Nephron progenitor cell (in vitro differentiated cells): ENCODE measurements at regions not wholly inside any gene's neighbourhood (a gene's known extent, or its start where the extent isn't known, plus 50 kb on each side); places are given as distances from the start of the nearest gene placed in this dataset.
"Not testable (repeated sequence)": the region's sequence is repeated elsewhere in the genome, so short reads cannot be mapped to it uniquely, and the experiment has no call there.

ENCODE experiments used
- DNase-seq: peaks from one replicate; pipeline ENCODE4 v3.0.0; 2021
- H3K27ac Mint-ChIP-seq: 2 replicates; pipeline ENCODE4 v1.8.0; 2021; ENCODE audit warnings: mild to moderate bottlenecking, moderate library complexity, mixed read lengths
- H3K27me3 Mint-ChIP-seq: 2 replicates; pipeline ENCODE4 v1.8.0; 2021; ENCODE audit warnings: mild to moderate bottlenecking, low read depth, mixed read lengths; ENCODE audit not compliant: poor library complexity
- H3K36me3 Mint-ChIP-seq: 2 replicates; pipeline ENCODE4 v1.8.0; 2021; ENCODE audit warnings: low read depth, mixed read lengths
- H3K4me1 Mint-ChIP-seq: 2 replicates; pipeline ENCODE4 v1.8.0; 2021; ENCODE audit warnings: mixed read lengths
- H3K4me3 Mint-ChIP-seq: 2 replicates; pipeline ENCODE4 v1.8.0; 2021; ENCODE audit warnings: mild to moderate bottlenecking, moderate library complexity, mixed read lengths
- H3K9me3 Mint-ChIP-seq: 2 replicates; pipeline ENCODE4 v1.8.0; 2021; ENCODE audit warnings: mild to moderate bottlenecking, moderate library complexity, mixed read lengths

GRCh38 chr7:76897007-76897406 is 135.2 kb downstream of the SPDYE17 start:
- H3K36me3 Mint-ChIP-seq, H3K9me3 Mint-ChIP-seq, H3K27ac Mint-ChIP-seq, H3K4me3 Mint-ChIP-seq, H3K4me1 Mint-ChIP-seq, DNase-seq, H3K27me3 Mint-ChIP-seq: not testable (repeated sequence)

DNA sequence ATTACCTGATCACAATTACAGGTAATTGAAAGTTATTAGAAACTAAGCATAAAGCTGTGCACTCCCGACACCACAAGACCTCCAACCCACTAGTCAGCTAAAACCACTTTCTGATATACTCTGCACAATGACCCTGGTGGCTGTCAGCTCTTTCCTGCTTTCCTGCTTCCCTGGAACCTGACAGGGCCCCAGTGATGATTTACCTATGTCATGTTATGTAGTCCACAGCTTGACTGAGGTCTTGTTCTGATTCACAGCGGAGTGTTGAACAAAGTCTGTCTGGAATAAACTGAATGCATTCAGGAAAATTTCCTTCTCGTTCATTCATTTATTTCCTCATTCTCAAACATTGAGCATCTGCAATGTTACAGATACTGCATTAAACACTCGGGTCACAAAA is 136.5 kb downstream of the SPDYE17 start:
- not testable (repeated sequence) for H3K9me3 Mint-ChIP-seq, H3K27me3 Mint-ChIP-seq, H3K27ac Mint-ChIP-seq, H3K36me3 Mint-ChIP-seq, H3K4me1 Mint-ChIP-seq, H3K4me3 Mint-ChIP-seq, DNase-seq

DNA sequence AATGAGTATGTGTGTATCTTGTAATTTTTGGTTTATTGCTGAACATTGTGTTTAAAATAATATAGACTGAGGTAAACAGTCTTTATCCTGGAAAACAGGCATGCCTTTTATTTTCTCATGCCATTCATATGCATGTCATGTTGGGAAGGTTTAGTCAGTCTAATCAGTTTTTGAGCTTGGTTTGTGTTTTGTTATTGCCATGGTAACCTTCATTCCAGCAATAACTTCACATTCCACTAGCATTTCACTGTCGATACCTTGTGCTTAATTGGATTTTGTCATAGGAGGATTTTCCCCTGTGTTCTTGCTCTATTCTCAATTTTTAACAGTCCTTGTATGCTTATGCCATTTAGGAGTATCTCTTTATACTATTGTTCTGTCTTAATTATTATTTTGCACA is 140.4 kb downstream of the SPDYE17 start:
- H3K4me3 Mint-ChIP-seq, H3K27ac Mint-ChIP-seq, H3K36me3 Mint-ChIP-seq, H3K9me3 Mint-ChIP-seq, DNase-seq, H3K4me1 Mint-ChIP-seq, H3K27me3 Mint-ChIP-seq: not testable (repeated sequence)

- not testable (repeated sequence) for H3K27ac Mint-ChIP-seq, H3K4me3 Mint-ChIP-seq, H3K4me1 Mint-ChIP-seq, H3K9me3 Mint-ChIP-seq, H3K27me3 Mint-ChIP-seq, H3K36me3 Mint-ChIP-seq, DNase-seq
Observed at GRCh38 chr7:76879733-76880288, 152.3 kb downstream of the SPDYE17 start.

- H3K36me3 Mint-ChIP-seq, H3K4me1 Mint-ChIP-seq, H3K27ac Mint-ChIP-seq, H3K9me3 Mint-ChIP-seq, H3K4me3 Mint-ChIP-seq, H3K27me3 Mint-ChIP-seq, DNase-seq: not testable (repeated sequence)
Observed at GRCh38 chr7:76875760-76876159, 156.4 kb downstream of the SPDYE17 start.

DNA sequence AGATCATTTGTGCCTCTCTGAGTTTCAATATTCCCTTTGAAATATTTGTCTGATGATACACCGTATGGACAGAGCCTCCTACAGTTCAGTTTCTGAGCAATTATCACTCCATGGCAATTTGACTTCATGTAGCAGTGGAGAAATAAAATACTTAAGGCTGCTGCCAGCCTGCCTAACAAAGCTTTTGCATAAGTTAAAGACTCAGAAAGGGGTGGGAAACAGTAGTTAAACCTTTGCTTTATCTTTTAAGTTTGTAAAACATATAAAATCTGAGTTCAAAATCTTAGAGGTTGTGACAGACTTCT is 161.7 kb downstream of the SPDYE17 start:
- not testable (repeated sequence) for H3K36me3 Mint-ChIP-seq, H3K9me3 Mint-ChIP-seq, H3K27ac Mint-ChIP-seq, H3K4me1 Mint-ChIP-seq, H3K27me3 Mint-ChIP-seq, DNase-seq, H3K4me3 Mint-ChIP-seq

DNA sequence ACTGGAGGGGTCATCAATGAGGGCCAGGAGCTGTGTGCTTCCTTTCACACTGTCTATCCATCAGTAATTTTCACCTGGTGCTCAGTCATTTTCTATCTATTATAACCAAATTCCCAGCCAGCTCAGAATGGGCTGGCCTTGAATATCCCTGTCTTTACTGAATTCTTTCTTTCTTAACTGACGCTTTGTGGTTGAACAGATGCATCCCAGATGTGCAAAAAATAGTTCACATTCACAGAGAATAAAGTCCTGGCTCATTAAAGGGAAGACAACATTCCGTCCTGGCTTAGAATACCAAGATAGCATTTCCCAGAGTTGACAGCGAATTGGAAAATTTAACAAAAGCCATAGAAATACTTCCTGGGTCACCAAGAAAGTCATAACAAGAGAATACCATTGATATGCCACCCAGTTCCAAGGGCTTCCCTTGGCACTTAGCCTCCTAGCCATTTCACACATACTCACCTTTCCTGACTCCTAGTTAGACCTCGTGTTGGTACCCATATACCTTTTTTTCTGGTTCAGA is 164.7 kb downstream of the SPDYE17 start:
- not testable (repeated sequence) for H3K27ac Mint-ChIP-seq, H3K36me3 Mint-ChIP-seq, DNase-seq, H3K4me1 Mint-ChIP-seq, H3K4me3 Mint-ChIP-seq, H3K27me3 Mint-ChIP-seq, H3K9me3 Mint-ChIP-seq

DNA sequence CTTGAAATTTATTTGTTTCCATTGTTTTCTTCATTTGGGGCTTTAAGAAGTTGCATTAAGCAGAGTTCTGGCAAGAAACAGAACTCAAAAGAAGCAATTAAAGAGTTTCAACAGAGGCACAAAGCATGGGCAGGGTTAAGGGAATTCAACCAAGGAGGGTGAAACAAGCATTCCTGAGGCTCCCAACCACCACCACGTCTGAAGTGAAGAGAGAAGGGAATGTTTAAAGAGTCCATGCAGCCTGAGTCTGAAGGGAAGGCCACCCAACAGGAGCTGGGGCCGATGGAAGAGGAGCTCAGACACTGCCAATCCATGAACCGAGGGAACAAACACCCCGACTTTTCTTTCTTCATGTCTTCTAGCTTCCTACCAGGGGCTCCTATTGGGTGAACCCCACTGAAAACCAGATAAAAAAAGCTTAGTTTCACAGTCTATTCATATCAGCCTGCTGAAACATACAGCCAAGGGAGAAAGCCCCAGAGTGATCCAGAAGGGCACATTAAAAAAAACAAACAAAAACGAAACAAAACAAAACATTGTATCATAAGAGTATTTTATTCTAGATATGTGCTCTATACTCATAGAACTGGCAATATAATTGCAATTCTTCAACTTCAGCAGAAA is 168.9 kb downstream of the SPDYE17 start:
- H3K36me3 Mint-ChIP-seq, H3K27me3 Mint-ChIP-seq, H3K9me3 Mint-ChIP-seq, DNase-seq, H3K27ac Mint-ChIP-seq, H3K4me3 Mint-ChIP-seq: not testable (repeated sequence)
- H3K4me1 Mint-ChIP-seq: peaks cover 20% of the 10 kb centered on the region

DNA sequence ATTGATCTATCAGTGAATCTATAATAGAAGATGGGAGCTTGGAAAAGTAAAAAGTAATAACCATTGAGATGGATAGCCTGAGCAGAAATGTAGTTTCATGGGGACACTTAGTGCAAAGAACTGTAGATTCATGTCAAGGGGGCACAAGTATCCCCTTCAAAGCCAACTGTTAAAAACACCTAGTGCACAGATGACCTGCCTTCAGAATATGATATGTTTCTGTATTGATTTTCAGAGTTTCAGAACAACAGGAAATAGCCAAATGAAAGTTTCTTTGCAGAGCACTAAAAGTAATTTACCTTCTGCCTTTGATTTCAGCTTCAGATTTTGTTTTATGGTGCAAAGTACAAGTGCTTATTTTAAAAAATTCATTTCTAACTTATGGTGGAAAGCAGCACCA is 169.9 kb downstream of the SPDYE17 start:
- not testable (repeated sequence) for H3K36me3 Mint-ChIP-seq, H3K27me3 Mint-ChIP-seq, H3K9me3 Mint-ChIP-seq, H3K4me3 Mint-ChIP-seq, H3K27ac Mint-ChIP-seq, DNase-seq
- peaks cover 20% of the 10 kb centered on the region for H3K4me1 Mint-ChIP-seq

DNA sequence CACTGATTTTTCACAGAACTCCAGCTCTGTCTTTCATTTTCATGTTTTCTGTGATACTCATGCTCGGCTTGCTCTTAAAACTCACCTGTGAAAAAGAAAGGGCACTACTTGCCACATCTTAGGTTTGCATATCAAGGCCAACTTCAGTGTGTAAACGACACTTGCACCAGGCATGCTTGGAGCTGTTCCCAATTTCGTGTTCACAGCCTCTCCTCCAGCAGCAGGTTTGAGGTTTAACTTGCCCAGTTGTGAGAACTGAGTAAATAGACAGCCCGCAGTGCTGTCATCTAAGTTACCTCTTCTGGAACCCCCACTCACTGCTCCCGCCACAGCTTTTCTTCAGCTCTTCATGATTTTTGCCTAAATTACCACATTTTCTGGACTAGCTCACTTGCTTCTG is 172.2 kb downstream of the SPDYE17 start:
- not testable (repeated sequence) for H3K27ac Mint-ChIP-seq, H3K27me3 Mint-ChIP-seq, DNase-seq, H3K9me3 Mint-ChIP-seq, H3K4me3 Mint-ChIP-seq, H3K36me3 Mint-ChIP-seq
- peaks cover 20% of the 10 kb centered on the region for H3K4me1 Mint-ChIP-seq

DNA sequence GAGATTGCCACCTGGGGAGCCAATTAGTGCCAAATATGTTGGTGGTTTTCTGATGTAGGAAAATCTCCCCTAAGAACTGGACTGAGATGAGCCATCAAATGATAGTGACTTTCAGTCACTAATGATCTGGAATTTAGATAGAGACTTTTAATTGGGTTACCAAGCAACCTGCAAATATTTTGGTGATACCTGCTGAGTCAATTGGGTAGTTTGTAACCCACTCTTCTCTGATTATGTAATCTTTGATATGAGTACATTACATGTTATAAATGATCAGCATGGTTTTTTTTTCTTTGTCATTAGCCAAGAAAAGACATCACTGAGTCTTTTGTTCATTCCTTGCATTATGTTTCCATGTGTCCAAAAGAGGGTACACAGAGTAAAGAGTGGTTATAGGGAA is 177.5 kb downstream of the SPDYE17 start:
- not testable (repeated sequence) for H3K9me3 Mint-ChIP-seq, H3K4me1 Mint-ChIP-seq, H3K27me3 Mint-ChIP-seq, DNase-seq, H3K4me3 Mint-ChIP-seq, H3K36me3 Mint-ChIP-seq, H3K27ac Mint-ChIP-seq

DNA sequence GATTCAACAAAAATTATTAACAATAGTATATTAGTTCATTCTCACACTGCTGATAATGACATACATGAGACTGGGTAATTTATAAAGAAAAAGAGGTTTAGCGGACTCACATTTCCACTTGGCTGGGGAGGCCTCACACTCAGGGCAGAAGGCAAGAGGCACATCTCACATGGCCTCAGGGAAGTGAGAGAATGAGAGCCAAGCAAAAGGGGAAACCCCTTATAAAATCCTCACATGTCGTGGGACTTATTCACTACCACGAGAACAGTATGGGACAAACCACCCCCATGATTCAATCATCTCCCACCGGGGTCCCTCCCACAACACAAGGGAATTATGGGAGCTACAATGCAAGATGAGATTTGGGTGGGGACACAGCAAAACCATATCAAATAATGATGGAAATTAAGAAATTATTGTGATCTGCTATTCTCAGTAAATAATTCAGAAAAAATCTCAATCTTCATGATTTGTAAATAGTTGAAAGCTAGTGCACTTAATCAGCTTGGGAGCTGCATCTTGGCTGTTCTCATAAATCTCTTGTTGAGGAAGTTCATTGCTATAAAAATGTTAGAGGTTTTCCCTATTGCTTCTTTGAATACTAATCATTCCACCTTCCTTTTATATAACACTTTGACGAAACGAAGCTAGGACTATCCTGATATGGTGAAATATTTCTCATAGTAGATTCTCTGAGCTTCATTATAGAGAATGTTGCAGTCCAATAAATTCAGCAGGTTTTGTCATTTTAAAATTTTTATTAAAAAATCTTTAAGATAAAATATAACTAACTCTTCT is 179.2 kb downstream of the SPDYE17 start:
- H3K27me3 Mint-ChIP-seq, H3K4me3 Mint-ChIP-seq, H3K4me1 Mint-ChIP-seq, H3K27ac Mint-ChIP-seq, DNase-seq, H3K9me3 Mint-ChIP-seq, H3K36me3 Mint-ChIP-seq: not testable (repeated sequence)

- H3K27me3 Mint-ChIP-seq, H3K27ac Mint-ChIP-seq, H3K4me1 Mint-ChIP-seq, H3K36me3 Mint-ChIP-seq, H3K9me3 Mint-ChIP-seq, DNase-seq, H3K4me3 Mint-ChIP-seq: not testable (repeated sequence)
Observed at GRCh38 chr7:76852362-76852761, 179.8 kb downstream of the SPDYE17 start.

DNA sequence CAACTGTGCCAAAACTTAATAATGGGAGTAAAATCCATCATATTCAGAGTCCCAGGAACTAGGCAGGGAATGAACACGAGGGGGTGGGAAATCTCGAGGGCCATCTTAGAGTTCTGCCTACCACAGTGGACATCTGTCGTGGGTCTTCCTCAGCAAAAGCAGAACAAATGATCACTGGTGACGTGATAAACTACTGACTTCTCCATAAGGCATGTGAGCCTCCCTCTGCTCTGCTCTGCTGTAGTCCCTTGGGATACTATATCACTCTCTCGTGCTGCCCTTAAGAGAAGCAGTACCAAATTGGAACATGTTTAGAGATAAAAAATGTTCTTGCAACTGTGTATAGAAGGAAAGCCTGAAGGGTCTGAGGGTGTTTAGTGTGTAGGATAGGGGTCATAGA is 180.5 kb downstream of the SPDYE17 start:
- not testable (repeated sequence) for H3K9me3 Mint-ChIP-seq, H3K27ac Mint-ChIP-seq, DNase-seq, H3K4me1 Mint-ChIP-seq, H3K27me3 Mint-ChIP-seq, H3K4me3 Mint-ChIP-seq, H3K36me3 Mint-ChIP-seq
